ENCODE measurements at regions not wholly inside any gene's neighbourhood (a gene's known extent, or its start where the extent isn't known, plus 50 kb on each side); places are given as distances from the start of the nearest gene placed in this dataset.
A peak's percentile ranks its signal among the peaks of the same experiment; 100 is the strongest.

- no peak for DNase-seq (ENCODE audit: low read depth)
These were observed 123.4 kb upstream of the SLC24A5 start for GRCh38 chr15:47997195-47998080.

- DNase-seq (ENCODE audit: low read depth) = no peak
These were observed 122.2 kb upstream of the SLC24A5 start for GRCh38 chr15:47998619-47999019.

GRCh38 chr15:48001393-48002039 lies 119.3 kb upstream of the SLC24A5 start:
- DNase-seq (ENCODE audit: low read depth) = no peak

GRCh38 chr15:48002767-48003166 lies 118.0 kb upstream of the SLC24A5 start:
- DNase-seq (ENCODE audit: low read depth) = no peak

GRCh38 chr15:48003441-48003840 lies 117.3 kb upstream of the SLC24A5 start:
- DNase-seq (ENCODE audit: low read depth) = no peak

- no peak for DNase-seq (ENCODE audit: low read depth)
These were observed 115.7 kb upstream of the SLC24A5 start for GRCh38 chr15:48005077-48005476.

GRCh38 chr15:48006031-48006511 lies 114.7 kb upstream of the SLC24A5 start:
- DNase-seq (ENCODE audit: low read depth) = peak; percentile 19

GRCh38 chr15:48010316-48010715 lies 110.5 kb upstream of the SLC24A5 start:
- no peak for DNase-seq (ENCODE audit: low read depth)

GRCh38 chr15:48012191-48012590 lies 108.6 kb upstream of the SLC24A5 start:
- no peak for DNase-seq (ENCODE audit: low read depth)

GRCh38 chr15:48016865-48017264 lies 103.9 kb upstream of the SLC24A5 start:
- DNase-seq (ENCODE audit: low read depth) = no peak

- DNase-seq (ENCODE audit: low read depth) = no peak
These were observed 103.0 kb upstream of the SLC24A5 start for GRCh38 chr15:48017747-48018146.

GRCh38 chr15:48020166-48020565 lies 100.6 kb upstream of the SLC24A5 start:
- no peak for DNase-seq (ENCODE audit: low read depth)

GRCh38 chr15:48021336-48022086 lies 99.3 kb upstream of the SLC24A5 start:
- DNase-seq (ENCODE audit: low read depth) = peak; percentile 21

GRCh38 chr15:48025118-48025517 lies 95.7 kb upstream of the SLC24A5 start:
- DNase-seq (ENCODE audit: low read depth) = peak; percentile 11

- no peak for DNase-seq (ENCODE audit: low read depth)
These were observed 92.1 kb upstream of the SLC24A5 start for GRCh38 chr15:48028712-48029111.

- no peak for DNase-seq (ENCODE audit: low read depth)
These were observed 91.1 kb upstream of the SLC24A5 start for GRCh38 chr15:48029642-48030041.

GRCh38 chr15:48031466-48031865 lies 89.3 kb upstream of the SLC24A5 start:
- DNase-seq (ENCODE audit: low read depth) = no peak

GRCh38 chr15:48031973-48032372 lies 88.8 kb upstream of the SLC24A5 start:
- DNase-seq (ENCODE audit: low read depth) = no peak

GRCh38 chr15:48032911-48033310 lies 87.9 kb upstream of the SLC24A5 start:
- DNase-seq (ENCODE audit: low read depth) = no peak

GRCh38 chr15:48038221-48038620 lies 82.6 kb upstream of the SLC24A5 start:
- no peak for DNase-seq (ENCODE audit: low read depth)

- peak; percentile 57 for DNase-seq (ENCODE audit: low read depth)
These were observed 80.5 kb upstream of the SLC24A5 start for GRCh38 chr15:48040166-48040817.

- no peak for DNase-seq (ENCODE audit: low read depth)
These were observed 79.3 kb upstream of the SLC24A5 start for GRCh38 chr15:48041454-48041853.

Measured in iris pigment epithelial cell (primary cell).